Heart right ventricle (tissue), 16 donors: ENCODE measurements at regions not wholly inside any gene's neighbourhood (a gene's known extent, or its start where the extent isn't known, plus 50 kb on each side); places are given as distances from the start of the nearest gene placed in this dataset.

Experiments used
- ATAC-seq, 8 donors: fragments of 200-7000 bp; cut with Tn5 transposase; one replicate each; pipeline ENCODE4 v1.9.1; 2020; ENCODE audit warnings: mild to moderate bottlenecking in 8 of 8, moderate library complexity in 8 of 8, moderate number of reproducible peaks in 1 of 8
- DNase-seq, 2 donors: peaks; one replicate each; pipeline ENCODE4 v3.0.0-alpha.2; 2020
- H3K27ac ChIP-seq, 10 donors: fragments of 200-600 bp; sonication (generic) in 2 of 10; one replicate each; pipeline versions ENCODE4 v1.5.0 to v1.8.0; 2020 to 2022; ENCODE audit warnings: mild to moderate bottlenecking in 3 of 10
- H3K27me3 ChIP-seq, 7 donors: fragments of 200-600 bp; one replicate each; pipeline ENCODE4 v1.8.0; 2021 to 2022; ENCODE audit warnings: mild to moderate bottlenecking in 2 of 7
- H3K36me3 ChIP-seq, 9 donors: fragments of 200-600 bp; sonication (generic) in 1 of 9; one replicate each; pipeline versions ENCODE4 v1.5.0 to v1.8.0; 2020 to 2022; ENCODE audit warnings: mild to moderate bottlenecking in 2 of 9
- H3K4me1 ChIP-seq, 9 donors: fragments of 200-600 bp; sonication (generic) in 1 of 9; one replicate each; pipeline versions ENCODE4 v1.5.0 to v1.8.0; 2020 to 2022; ENCODE audit warnings: mild to moderate bottlenecking in 4 of 9
- H3K4me3 ChIP-seq, 10 donors: fragments of 200-600 bp; sonication (generic) in 2 of 10; one replicate each; pipeline versions ENCODE4 v1.5.0 to v1.8.0; 2020 to 2022; ENCODE audit warnings: mild to moderate bottlenecking in 7 of 10, moderate library complexity in 2 of 10
- H3K9me3 ChIP-seq, 11 donors: fragments of 200-600 bp in 10 of 11; sonication (generic) in 2 of 11; one replicate each; pipeline versions ENCODE4 v1.5.0 to v1.8.0; 2013 to 2022; ENCODE audit warnings: mild to moderate bottlenecking in 2 of 11, control low read depth in 1 of 11, moderate library complexity in 1 of 11
- WGBS, 2 donors: extraction: QIAGEN DNeasy Blood & Tissue Kit; methylation state at CpG; one replicate each; pipeline ENCODE4 v1.1.7; 2013; ENCODE audit warnings: inconsistent platforms in 1 of 2; 5-methylcytosine and 5-hydroxymethylcytosine counted together
- intact Hi-C, 10 donors: fragments of 100-400 bp; cut with DNase I; formaldehyde crosslinking; loops; one replicate each; pipeline versions ENCODE4 v1.11.1 to v1.14.2; 2022
- TF ChIP-seq, protein P1 (sequence below), 9 donors: fragments of 200-600 bp; sonication (generic) in 2 of 9; IDR thresholded peaks; one replicate each; pipeline versions ENCODE4 v1.5.0 to v1.8.0; 2021 to 2022; ENCODE audit warnings: antibody characterized with exemption in 9 of 9, mild to moderate bottlenecking in 5 of 9, moderate library complexity in 1 of 9
- donor health status: Arrhythmogenic right ventricular cardiomyopathy.
- donor health status: ischemic (EF 13 %, LVEDD 7.1; RV severe dilation, severe dysfunction).
- donor health status: healthy with polysubstance abuse.
- donor health status: DM: no; HTN: yes; CAD: no.
- donor health status: DM: no; HTN: no; CAD: no.
- donor health status: ischemic (EF 25% LVEDD 6.9; RV normal size, moderate dysfunction).
- donor health status: ischemic (EF 25% LVEDD 5.7; RV mildly dilated, moderate dysfunction).
- donor health status: healthy.
- donor health status: DM: yes; HTN: yes; CAD: no.
- donor health status: Ischemic cardiomyopathy.
- donor health status: ischemic (EF 35%, LVEDD 5.7; RV mildly dilated, moderate dysfunction).
- donor health status: nonischemic (EF 11% LVEDD 7.7; RV severe dilation, severe dysfunction).
- donor health status: DM: yes; HTN: yes; CAD: no.
- donor health status: PGD.
- donor health status: ischemic (EF 29% LVEDD 5.4; RV normal size, mild dysfunction).
- donor health status: nonischemic (EF 23%, LVEDD 6.1; RV moderate dilation, normal function).

DNA sequence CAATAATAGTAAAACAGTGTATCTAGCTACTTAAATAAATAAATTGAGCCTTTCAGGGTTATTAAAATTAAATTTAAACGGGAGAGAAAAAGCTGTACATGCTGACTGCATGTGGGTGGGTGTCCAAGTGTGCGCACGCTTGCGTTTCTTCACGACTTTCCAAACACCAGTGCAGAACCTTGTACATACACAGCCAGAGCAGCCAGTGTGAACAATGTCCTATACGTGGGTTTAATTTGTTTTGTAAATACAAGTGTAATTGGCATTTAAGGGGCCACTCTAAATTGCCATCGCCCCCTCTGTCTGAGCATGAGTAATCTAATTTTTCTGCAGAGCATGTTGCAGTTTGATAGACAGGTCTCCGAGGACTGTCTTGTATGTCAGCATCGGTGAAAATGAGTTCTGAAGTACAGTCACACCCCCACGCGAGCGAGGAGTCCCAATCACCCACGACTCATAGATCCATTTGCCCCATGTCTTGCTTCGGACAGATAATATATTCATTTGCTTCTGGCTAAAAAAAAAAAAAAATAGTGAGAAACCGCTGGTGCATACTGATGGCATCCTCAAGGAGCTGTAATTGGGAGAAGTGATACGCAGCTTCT is 121.8 kb upstream of the ARRDC4 start:
- WGBS, 2 donors = 85 to 88% methylated on average over 16 of the region's 16 CpGs
- intact Hi-C loops = no loop called here
- no peak overlapping the region for H3K27ac ChIP-seq

GRCh38 chr15:97840501-97840900 is 120.0 kb upstream of the ARRDC4 start:
- DNase-seq (no peak), ATAC-seq (no peak)
- WGBS, 2 donors = 75 to 86% methylated on average over 2 of the region's 2 CpGs
- H3K4me1 ChIP-seq = no peaks in the 10 kb centered on the region
- no peaks in the 10 kb centered on the region for H3K27me3 ChIP-seq
- no peak overlapping the region for H3K27ac ChIP-seq
- TF ChIP-seq, protein P1, sequence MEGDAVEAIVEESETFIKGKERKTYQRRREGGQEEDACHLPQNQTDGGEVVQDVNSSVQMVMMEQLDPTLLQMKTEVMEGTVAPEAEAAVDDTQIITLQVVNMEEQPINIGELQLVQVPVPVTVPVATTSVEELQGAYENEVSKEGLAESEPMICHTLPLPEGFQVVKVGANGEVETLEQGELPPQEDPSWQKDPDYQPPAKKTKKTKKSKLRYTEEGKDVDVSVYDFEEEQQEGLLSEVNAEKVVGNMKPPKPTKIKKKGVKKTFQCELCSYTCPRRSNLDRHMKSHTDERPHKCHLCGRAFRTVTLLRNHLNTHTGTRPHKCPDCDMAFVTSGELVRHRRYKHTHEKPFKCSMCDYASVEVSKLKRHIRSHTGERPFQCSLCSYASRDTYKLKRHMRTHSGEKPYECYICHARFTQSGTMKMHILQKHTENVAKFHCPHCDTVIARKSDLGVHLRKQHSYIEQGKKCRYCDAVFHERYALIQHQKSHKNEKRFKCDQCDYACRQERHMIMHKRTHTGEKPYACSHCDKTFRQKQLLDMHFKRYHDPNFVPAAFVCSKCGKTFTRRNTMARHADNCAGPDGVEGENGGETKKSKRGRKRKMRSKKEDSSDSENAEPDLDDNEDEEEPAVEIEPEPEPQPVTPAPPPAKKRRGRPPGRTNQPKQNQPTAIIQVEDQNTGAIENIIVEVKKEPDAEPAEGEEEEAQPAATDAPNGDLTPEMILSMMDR (IDR thresholded peaks at IDR 0.05) = no peak
- no peaks in the 10 kb centered on the region for H3K9me3 ChIP-seq
- no peaks in the 10 kb centered on the region for H3K36me3 ChIP-seq
- no peak overlapping the region for H3K4me3 ChIP-seq
- intact Hi-C loops = no loop called here

More for the DNA sequence above, 121.8 kb upstream of the ARRDC4 start:
- TF ChIP-seq, protein P1 (IDR thresholded peaks at IDR 0.05) = no peak
- Histone ChIP-seq H3K4me1 (no peaks in the 10 kb centered on the region), H3K36me3 (no peaks in the 10 kb centered on the region), H3K9me3 (peaks cover 0 to 6% (median under 1%) of the 10 kb centered on the region in 11 donors), H3K4me3 (no peak overlapping the region), H3K27me3 (no peaks in the 10 kb centered on the region)
- ATAC-seq = no peak
- DNase-seq = no peak

DNA sequence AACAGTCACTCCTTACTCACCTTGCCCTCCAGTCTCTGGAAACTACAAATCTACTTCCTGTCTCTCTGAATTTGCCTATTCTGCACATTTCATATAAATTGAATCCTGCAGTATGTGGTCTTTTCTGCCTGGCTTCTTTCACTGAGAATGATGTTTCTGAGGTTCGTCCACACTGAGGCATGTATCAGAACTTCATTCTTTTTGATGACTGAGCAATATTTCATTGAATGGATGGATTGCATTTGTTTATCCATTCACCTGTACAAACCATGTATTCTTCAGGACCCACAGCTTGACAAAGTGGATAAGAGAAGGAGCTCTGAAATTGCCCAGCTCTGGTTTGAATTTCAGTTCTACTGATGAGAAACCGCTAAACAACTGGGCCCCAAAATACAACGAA is 118.9 kb upstream of the ARRDC4 start:
- Histone ChIP-seq H3K9me3 (no peaks in the 10 kb centered on the region), H3K27me3 (no peaks in the 10 kb centered on the region), H3K4me3 (no peak overlapping the region), H3K4me1 (no peaks in the 10 kb centered on the region), H3K36me3 (no peaks in the 10 kb centered on the region), H3K27ac (no peak overlapping the region)
- 85 to 86% methylated on average over 3 of the region's 3 CpGs for WGBS, 2 donors
- DNase-seq (no peak), ATAC-seq (no peak)
- TF ChIP-seq, protein P1 (IDR thresholded peaks at IDR 0.05) = no peak
- intact Hi-C loops = no loop called here

DNA sequence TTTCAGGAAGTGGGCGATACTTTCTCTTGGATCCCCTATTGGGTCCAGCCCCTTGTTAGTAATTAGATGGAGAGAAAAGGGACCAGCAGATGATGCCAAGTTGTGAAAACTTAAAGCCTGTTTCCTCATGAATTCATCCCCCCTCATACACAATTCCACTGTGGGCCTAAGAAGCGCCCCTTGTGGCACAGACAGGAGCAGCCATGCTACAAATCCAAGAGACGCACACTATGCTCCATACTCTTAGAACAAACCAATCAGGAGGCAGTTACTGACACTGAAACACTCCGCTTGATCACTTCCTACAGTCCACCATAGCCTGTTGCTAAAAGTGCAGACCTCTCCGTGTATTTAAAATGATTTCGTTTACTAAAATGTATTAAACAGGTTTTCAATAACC is 111.3 kb upstream of the ARRDC4 start:
- Histone ChIP-seq H3K27ac (no peak overlapping the region), H3K36me3 (no peaks in the 10 kb centered on the region), H3K4me1 (no peaks in the 10 kb centered on the region), H3K4me3 (no peak overlapping the region), H3K9me3 (peaks cover 0 to 7% (median 0%) of the 10 kb centered on the region in 11 donors), H3K27me3 (no peaks in the 10 kb centered on the region)
- TF ChIP-seq, protein P1 (IDR thresholded peaks at IDR 0.05) = no peak
- DNase-seq (no peak), ATAC-seq (no peak)
- intact Hi-C loops = no loop called here
- 75 to 85% methylated on average over 6 of the region's 6 CpGs for WGBS, 2 donors
